ENCODE measurements at regions not wholly inside any gene's neighbourhood (a gene's known extent, or its start where the extent isn't known, plus 50 kb on each side); places are given as distances from the start of the nearest gene placed in this dataset.

DNA sequence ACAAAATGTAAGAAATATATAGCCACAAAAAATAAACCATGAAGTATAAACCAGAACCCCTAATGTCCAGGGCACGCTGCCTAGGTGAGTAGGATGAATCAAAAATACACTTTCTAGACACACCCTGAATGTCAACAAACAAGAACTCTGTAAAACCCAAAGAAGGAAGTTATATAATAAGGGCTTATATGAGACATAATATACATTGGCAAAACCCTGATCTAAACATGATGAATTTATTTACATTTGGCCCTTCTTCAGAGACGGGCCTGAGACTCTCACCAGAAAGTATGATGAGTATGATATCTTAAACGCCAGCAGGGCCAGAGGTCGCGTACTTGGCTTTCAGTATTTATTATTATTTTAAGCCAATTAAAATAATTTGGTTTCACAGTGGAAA, 125.1 kb upstream of the FST start:
- intact Hi-C loops (cut with micrococcal nuclease; ENCODE audit: unreplicated experiment) = no loop called here
- Histone ChIP-seq H3K36me3 (ENCODE audit: insufficient read depth, low read length, poor library complexity, severe bottlenecking) (no peaks in the 10 kb centered on the region), H3K4me1 (ENCODE audit: insufficient read depth, low read length, poor library complexity, severe bottlenecking) (peaks cover 3% of the 10 kb centered on the region), H3K4me3 (ENCODE audit: low read depth, low read length, poor library complexity, severe bottlenecking) (no peak overlapping the region), H3K27me3 (replicated peaks; ENCODE audit: insufficient read depth, low read depth, low read length, poor library complexity) (no peaks in the 10 kb centered on the region), H3K9me3 (ENCODE audit: low read depth, low read length, poor library complexity, severe bottlenecking) (no peaks in the 10 kb centered on the region), H3K27ac (ENCODE audit: low read depth, low read length, poor library complexity, severe bottlenecking) (no peak overlapping the region)
- BruUV-seq (replicated peaks) = no TSS peak
- no peak for DNase-seq (ENCODE audit: low spot score)
- POLR2A ChIA-PET (ENCODE audit: low non-redundant PET) = no interaction called here
- CTCF ChIA-PET = no interaction called here
- TF ChIP-seq CTCF (conservative IDR thresholded peaks at IDR 0.05; ENCODE audit: low read depth, low read length) = no peak
- TF ChIP-seq EZH2 (IDR thresholded peaks at IDR 0.05; ENCODE audit: borderline replicate concordance, low read depth, low read length, poor library complexity, severe bottlenecking) = no peak

- Histone ChIP-seq H3K9me3 (ENCODE audit: low read depth, low read length, poor library complexity, severe bottlenecking) (no peaks in the 10 kb centered on the region), H3K4me3 (ENCODE audit: low read depth, low read length, poor library complexity, severe bottlenecking) (no peak overlapping the region), H3K27me3 (replicated peaks; ENCODE audit: insufficient read depth, low read depth, low read length, poor library complexity) (no peaks in the 10 kb centered on the region), H3K36me3 (ENCODE audit: insufficient read depth, low read length, poor library complexity, severe bottlenecking) (no peaks in the 10 kb centered on the region), H3K4me1 (ENCODE audit: insufficient read depth, low read length, poor library complexity, severe bottlenecking) (no peaks in the 10 kb centered on the region), H3K27ac (ENCODE audit: low read depth, low read length, poor library complexity, severe bottlenecking) (no peak overlapping the region)
- POLR2A ChIA-PET (ENCODE audit: low non-redundant PET) = no interaction called here
- DNase-seq (ENCODE audit: low spot score) = no peak
- intact Hi-C loops (cut with micrococcal nuclease; ENCODE audit: unreplicated experiment) = no loop called here
- CTCF ChIA-PET = no interaction called here
- no peak for TF ChIP-seq CTCF (conservative IDR thresholded peaks at IDR 0.05; ENCODE audit: low read depth, low read length)
- TF ChIP-seq EZH2 (IDR thresholded peaks at IDR 0.05; ENCODE audit: borderline replicate concordance, low read depth, low read length, poor library complexity, severe bottlenecking) = no peak
- no TSS peak for BruUV-seq (replicated peaks)
Observed at GRCh38 chr5:53355931-53356330, 124.5 kb upstream of the FST start.

DNA sequence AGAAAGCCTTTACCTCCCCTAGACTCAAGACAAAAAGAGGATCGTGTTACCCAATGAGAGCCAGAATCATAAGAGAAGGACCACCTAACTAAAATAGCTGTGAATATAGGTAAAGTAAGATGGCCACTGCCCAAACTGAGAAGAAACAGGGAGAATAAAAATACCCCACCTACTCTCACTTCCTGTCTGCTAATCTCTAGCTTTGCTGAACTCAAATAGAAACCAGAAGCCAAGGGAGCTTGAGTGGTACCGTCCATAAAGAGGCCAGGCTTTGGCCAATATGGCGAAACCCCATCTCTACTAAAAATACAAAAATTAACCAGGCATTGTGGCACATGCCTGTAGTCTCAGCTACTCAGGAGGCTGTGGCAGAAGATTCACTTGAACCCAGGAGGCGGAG, 123.0 kb upstream of the FST start:
- Histone ChIP-seq H3K36me3 (ENCODE audit: insufficient read depth, low read length, poor library complexity, severe bottlenecking) (no peaks in the 10 kb centered on the region), H3K4me1 (ENCODE audit: insufficient read depth, low read length, poor library complexity, severe bottlenecking) (no peaks in the 10 kb centered on the region), H3K27ac (ENCODE audit: low read depth, low read length, poor library complexity, severe bottlenecking) (no peak overlapping the region), H3K4me3 (ENCODE audit: low read depth, low read length, poor library complexity, severe bottlenecking) (no peak overlapping the region), H3K9me3 (ENCODE audit: low read depth, low read length, poor library complexity, severe bottlenecking) (no peaks in the 10 kb centered on the region), H3K27me3 (replicated peaks; ENCODE audit: insufficient read depth, low read depth, low read length, poor library complexity) (no peaks in the 10 kb centered on the region)
- intact Hi-C loops (cut with micrococcal nuclease; ENCODE audit: unreplicated experiment) = no loop called here
- no peak for DNase-seq (ENCODE audit: low spot score)
- TF ChIP-seq CTCF (conservative IDR thresholded peaks at IDR 0.05; ENCODE audit: low read depth, low read length) (no peak), EZH2 (IDR thresholded peaks at IDR 0.05; ENCODE audit: borderline replicate concordance, low read depth, low read length, poor library complexity, severe bottlenecking) (no peak)
- ChIA-PET CTCF (no interaction called here), POLR2A (ENCODE audit: low non-redundant PET) (no interaction called here)
- BruUV-seq (replicated peaks) = no TSS peak
